GM12891 (cell line): ENCODE measurements at regions not wholly inside any gene's neighbourhood (a gene's known extent, or its start where the extent isn't known, plus 50 kb on each side); places are given as distances from the start of the nearest gene placed in this dataset.

Experiments
- PAX5 ChIP-seq: IDR thresholded peaks from 2 replicates; pipeline ENCODE4 v1.6.1; 2011; ENCODE audit warnings: low read length, moderate library complexity, mild to moderate bottlenecking; ENCODE audit not compliant: insufficient read depth, severe bottlenecking
- POLR2A ChIP-seq: IDR thresholded peaks from 2 replicates; pipeline ENCODE4 v1.6.1; 2011; ENCODE audit warnings: low read depth, low read length, control low read depth
- POLR2AphosphoS5 ChIP-seq: IDR thresholded peaks from 2 replicates; pipeline ENCODE4 v1.6.1; 2011; ENCODE audit warnings: low read depth, low read length, control low read depth
- POU2F2 ChIP-seq: IDR thresholded peaks from 2 replicates; pipeline ENCODE4 v1.6.1; 2011; ENCODE audit warnings: low read depth, mild to moderate bottlenecking, control low read depth, low read length, moderate library complexity
- SPI1 ChIP-seq: IDR thresholded peaks from 2 replicates; pipeline ENCODE4 v1.6.1; 2011; ENCODE audit warnings: low read depth, low read length, control low read depth
- TAF1 ChIP-seq: IDR thresholded peaks from 2 replicates; pipeline ENCODE4 v1.6.1; 2011; ENCODE audit warnings: low read depth, low read length, control low read depth

GRCh38 chr12:74145328-74145727 lies 392.3 kb upstream of the ATXN7L3B start:
- TF ChIP-seq POLR2A = no peak
- no peak for TF ChIP-seq POLR2AphosphoS5
- TF ChIP-seq TAF1 = no peak
- TF ChIP-seq POU2F2 = no peak
- no peak for TF ChIP-seq SPI1
- no peak for TF ChIP-seq PAX5
